HepG2 (cell line): ENCODE measurements at regions not wholly inside any gene's neighbourhood (a gene's known extent, or its start where the extent isn't known, plus 50 kb on each side); places are given as distances from the start of the nearest gene placed in this dataset.
"Not testable (repeated sequence)": the region's sequence is repeated elsewhere in the genome, so short reads cannot be mapped to it uniquely, and the experiment has no call there.

Experiments
- CCDC6 ChIP-seq: sonication (generic); formaldehyde crosslinking; IDR thresholded peaks from 2 replicates; pipeline ENCODE4 v1.8.1; 2022; ENCODE audit warnings: mild to moderate bottlenecking, missing genetic modification reagents, moderate library complexity
- GTF2F1 ChIP-seq: fragments of 150-350 bp; IDR thresholded peaks from 2 replicates; pipeline ENCODE4 v1.6.1; 2014; ENCODE audit warnings: low read length
- KAT8 ChIP-seq: IDR thresholded peaks from 2 replicates; pipeline ENCODE4 v1.6.1; 2016; ENCODE audit warnings: missing genetic modification reagents, missing compliant biosample characterization
- NFYB ChIP-seq: sonication (generic); formaldehyde crosslinking; IDR thresholded peaks from 2 replicates; pipeline ENCODE4 v1.4.0; 2020; ENCODE audit warnings: missing genetic modification reagents
- NPAS2 ChIP-seq: sonication (generic); formaldehyde crosslinking; IDR thresholded peaks from 2 replicates; pipeline ENCODE4 v1.8.0; 2022; ENCODE audit warnings: mild to moderate bottlenecking, missing genetic modification reagents, borderline replicate concordance
- PLRG1 ChIP-seq: fragments of 450-650 bp; conservative IDR thresholded peaks from 2 replicates; pipeline ENCODE4 v1.6.1; 2016
- RBAK ChIP-seq: sonication (generic); formaldehyde crosslinking; IDR thresholded peaks from 2 replicates; pipeline ENCODE4 v1.5.1; 2020; ENCODE audit warnings: mild to moderate bottlenecking, missing genetic modification reagents
- ZSCAN29 ChIP-seq: sonication (generic); formaldehyde crosslinking; conservative IDR thresholded peaks from 2 replicates; pipeline ENCODE4 v1.4.0; 2020; ENCODE audit warnings: mild to moderate bottlenecking, missing genetic modification reagents

GRCh38 chr7:76956531-76956930 lies 75.6 kb downstream of the SPDYE17 start:
- not testable (repeated sequence) for TF ChIP-seq KAT8; RBAK (CRISPR knock-in tag); NPAS2 (CRISPR knock-in tag); NFYB (CRISPR knock-in tag); CCDC6; ZSCAN29 (CRISPR knock-in tag); GTF2F1; PLRG1
